ENCODE measurements at regions not wholly inside any gene's neighbourhood (a gene's known extent, or its start where the extent isn't known, plus 50 kb on each side); places are given as distances from the start of the nearest gene placed in this dataset.
A peak's percentile ranks its signal among the peaks of the same experiment; 100 is the strongest.

DNA sequence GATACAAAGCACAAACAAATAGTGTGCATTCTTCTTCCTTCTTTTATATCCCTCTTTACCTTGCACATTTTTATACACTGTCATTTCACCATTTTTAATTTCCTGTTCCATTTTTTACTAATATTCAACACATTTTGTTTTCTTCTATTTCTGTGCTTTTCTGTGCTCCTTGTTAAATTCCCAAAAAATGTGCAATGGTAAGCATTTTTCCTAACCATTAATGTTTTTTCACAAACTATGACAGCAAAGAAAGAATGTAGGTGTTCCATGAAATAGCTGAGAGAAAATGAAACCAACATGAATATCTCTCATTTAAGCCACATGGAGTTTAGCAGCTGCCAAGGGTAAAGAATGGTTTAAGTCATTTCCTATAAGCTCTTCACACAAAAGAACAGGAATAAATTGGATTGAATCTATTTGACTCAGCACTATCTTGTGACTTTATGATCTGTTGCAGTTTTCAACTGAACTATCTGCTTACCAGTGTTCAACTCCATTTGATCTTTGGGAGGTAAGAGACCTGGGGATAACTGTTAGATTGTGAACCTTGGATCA is 145.7 kb upstream of the CDH19 start:
- Histone ChIP-seq H3K27ac (ENCODE audit: low read depth in 1 of 2, low read length in 1 of 2) (no peak overlapping the region), H3K4me3 (no peak overlapping the region), H3K9ac (ENCODE audit: insufficient read depth in 1 of 2, low read length in 2 of 2) (no peak overlapping the region), H3K4me1 (ENCODE audit: control insufficient read depth in 5 of 5, insufficient read depth in 5 of 5, low read length in 5 of 5) (no peaks in the 10 kb centered on the region), H3K27me3 (ENCODE audit: control insufficient read depth in 3 of 3, insufficient read depth in 3 of 3, low read length in 2 of 3) (no peaks in the 10 kb centered on the region), H3K36me3 (ENCODE audit: control insufficient read depth in 4 of 4, insufficient read depth in 4 of 4, low read length in 4 of 4) (no peaks in the 10 kb centered on the region), H3K9me3 (ENCODE audit: control insufficient read depth in 4 of 4, insufficient read depth in 3 of 4, low read length in 3 of 4) (no peaks in the 10 kb centered on the region)
- ATAC-seq (ENCODE audit: insufficient read depth, low FRiP score) (no peak), DNase-seq (no peak)
- TF ChIP-seq, protein P1, sequence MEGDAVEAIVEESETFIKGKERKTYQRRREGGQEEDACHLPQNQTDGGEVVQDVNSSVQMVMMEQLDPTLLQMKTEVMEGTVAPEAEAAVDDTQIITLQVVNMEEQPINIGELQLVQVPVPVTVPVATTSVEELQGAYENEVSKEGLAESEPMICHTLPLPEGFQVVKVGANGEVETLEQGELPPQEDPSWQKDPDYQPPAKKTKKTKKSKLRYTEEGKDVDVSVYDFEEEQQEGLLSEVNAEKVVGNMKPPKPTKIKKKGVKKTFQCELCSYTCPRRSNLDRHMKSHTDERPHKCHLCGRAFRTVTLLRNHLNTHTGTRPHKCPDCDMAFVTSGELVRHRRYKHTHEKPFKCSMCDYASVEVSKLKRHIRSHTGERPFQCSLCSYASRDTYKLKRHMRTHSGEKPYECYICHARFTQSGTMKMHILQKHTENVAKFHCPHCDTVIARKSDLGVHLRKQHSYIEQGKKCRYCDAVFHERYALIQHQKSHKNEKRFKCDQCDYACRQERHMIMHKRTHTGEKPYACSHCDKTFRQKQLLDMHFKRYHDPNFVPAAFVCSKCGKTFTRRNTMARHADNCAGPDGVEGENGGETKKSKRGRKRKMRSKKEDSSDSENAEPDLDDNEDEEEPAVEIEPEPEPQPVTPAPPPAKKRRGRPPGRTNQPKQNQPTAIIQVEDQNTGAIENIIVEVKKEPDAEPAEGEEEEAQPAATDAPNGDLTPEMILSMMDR (IDR thresholded peaks at IDR 0.05; ENCODE audit: control extremely low read depth, extremely low read depth), result no peak

DNA sequence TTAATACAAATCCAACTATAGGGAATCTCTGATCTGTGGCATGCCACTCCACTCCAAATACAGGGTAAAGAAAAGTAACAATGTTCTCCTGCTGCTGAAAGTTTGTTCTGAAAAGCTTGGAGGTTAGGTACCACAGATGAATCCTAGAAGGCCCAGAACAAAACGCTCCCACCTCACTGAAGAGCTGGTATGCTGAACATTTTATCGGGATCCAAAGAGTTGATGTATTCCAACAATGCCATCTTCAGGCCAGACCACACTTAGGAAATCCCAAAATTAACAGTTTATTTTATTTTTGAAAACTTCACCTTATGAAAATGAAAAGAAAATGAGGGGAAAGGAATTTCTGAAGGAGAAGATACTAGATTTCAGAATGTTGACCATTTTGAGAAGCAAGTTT is 145.1 kb upstream of the CDH19 start:
- Histone ChIP-seq H3K36me3 (ENCODE audit: control insufficient read depth in 4 of 4, insufficient read depth in 4 of 4, low read length in 4 of 4) (no peaks in the 10 kb centered on the region), H3K27ac (ENCODE audit: low read depth in 1 of 2, low read length in 1 of 2) (no peak overlapping the region), H3K4me3 (no peak overlapping the region), H3K9me3 (ENCODE audit: control insufficient read depth in 4 of 4, insufficient read depth in 3 of 4, low read length in 3 of 4) (no peaks in the 10 kb centered on the region), H3K9ac (ENCODE audit: insufficient read depth in 1 of 2, low read length in 2 of 2) (no peak overlapping the region), H3K27me3 (ENCODE audit: control insufficient read depth in 3 of 3, insufficient read depth in 3 of 3, low read length in 2 of 3) (no peaks in the 10 kb centered on the region), H3K4me1 (ENCODE audit: control insufficient read depth in 5 of 5, insufficient read depth in 5 of 5, low read length in 5 of 5) (no peaks in the 10 kb centered on the region)
- ATAC-seq (ENCODE audit: insufficient read depth, low FRiP score), result no peak
- TF ChIP-seq, protein P1 (IDR thresholded peaks at IDR 0.05; ENCODE audit: control extremely low read depth, extremely low read depth), result no peak
- WGBS, 2 donors, result 54 to 76% methylated on average over 2 of the region's 2 CpGs
- DNase-seq, result peak in 1 of 3 donors; percentile 12

DNA sequence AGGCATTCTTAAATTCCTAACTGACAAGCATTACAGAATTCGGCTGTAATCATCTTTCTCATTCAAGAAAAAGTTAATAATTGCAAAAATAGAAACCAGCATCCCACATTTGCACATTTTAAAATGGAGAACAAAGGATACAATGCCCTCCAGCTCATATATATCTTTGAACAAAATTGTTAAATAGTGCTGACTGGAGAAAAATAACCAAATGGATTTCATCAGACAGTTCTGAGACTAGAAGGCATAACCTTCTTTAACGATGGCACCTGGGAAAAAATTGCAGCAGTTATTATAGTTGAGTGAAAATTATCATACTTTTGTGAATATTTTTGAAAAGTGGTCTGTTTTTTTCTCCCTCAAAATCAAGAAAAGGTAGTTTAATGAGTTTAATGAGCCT is 138.9 kb upstream of the CDH19 start:
- Histone ChIP-seq H3K4me3 (no peak overlapping the region), H3K36me3 (ENCODE audit: control insufficient read depth in 4 of 4, insufficient read depth in 4 of 4, low read length in 4 of 4) (no peaks in the 10 kb centered on the region), H3K9ac (ENCODE audit: insufficient read depth in 1 of 2, low read length in 2 of 2) (no peak overlapping the region), H3K27ac (ENCODE audit: low read depth in 1 of 2, low read length in 1 of 2) (no peak overlapping the region), H3K9me3 (ENCODE audit: control insufficient read depth in 4 of 4, insufficient read depth in 3 of 4, low read length in 3 of 4) (no peaks in the 10 kb centered on the region), H3K27me3 (ENCODE audit: control insufficient read depth in 3 of 3, insufficient read depth in 3 of 3, low read length in 2 of 3) (no peaks in the 10 kb centered on the region), H3K4me1 (ENCODE audit: control insufficient read depth in 5 of 5, insufficient read depth in 5 of 5, low read length in 5 of 5) (no peaks in the 10 kb centered on the region)
- TF ChIP-seq, protein P1 (IDR thresholded peaks at IDR 0.05; ENCODE audit: control extremely low read depth, extremely low read depth), result no peak
- no peak for ATAC-seq (ENCODE audit: insufficient read depth, low FRiP score)
- DNase-seq, result no peak
- 58 to 74% methylated on average over 2 of the region's 2 CpGs for WGBS, 2 donors

DNA sequence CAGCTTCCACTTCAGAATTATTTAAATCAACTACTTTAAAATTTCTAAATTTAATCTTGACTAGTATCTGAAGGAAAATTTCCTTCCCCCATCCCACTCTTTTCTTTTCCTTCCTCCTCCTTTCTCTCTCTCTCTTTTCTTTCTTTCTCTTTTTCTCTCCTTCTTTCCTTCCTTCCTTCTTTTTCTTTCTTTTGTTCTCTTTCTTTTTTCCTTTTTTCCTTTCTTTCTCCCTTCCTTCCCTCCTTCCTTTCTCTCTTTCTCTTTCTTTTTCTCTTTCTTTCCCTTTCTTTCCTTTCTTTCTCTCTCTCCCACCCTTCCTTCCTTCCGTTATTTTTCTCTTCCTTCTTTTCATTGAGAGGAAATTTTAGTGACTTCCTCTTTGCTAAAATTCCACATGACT is 132.0 kb upstream of the CDH19 start:
- Histone ChIP-seq H3K4me1 (ENCODE audit: control insufficient read depth in 5 of 5, insufficient read depth in 5 of 5, low read length in 5 of 5) (no peaks in the 10 kb centered on the region), H3K36me3 (ENCODE audit: control insufficient read depth in 4 of 4, insufficient read depth in 4 of 4, low read length in 4 of 4) (no peaks in the 10 kb centered on the region), H3K27ac (ENCODE audit: low read depth in 1 of 2, low read length in 1 of 2) (no peak overlapping the region), H3K4me3 (no peak overlapping the region), H3K9ac (ENCODE audit: insufficient read depth in 1 of 2, low read length in 2 of 2) (no peak overlapping the region), H3K27me3 (ENCODE audit: control insufficient read depth in 3 of 3, insufficient read depth in 3 of 3, low read length in 2 of 3) (no peaks in the 10 kb centered on the region), H3K9me3 (ENCODE audit: control insufficient read depth in 4 of 4, insufficient read depth in 3 of 4, low read length in 3 of 4) (no peaks in the 10 kb centered on the region)
- ATAC-seq (ENCODE audit: insufficient read depth, low FRiP score), result no peak
- 77 to 83% methylated on average over 1 of the region's 1 CpG for WGBS, 2 donors
- TF ChIP-seq, protein P1 (IDR thresholded peaks at IDR 0.05; ENCODE audit: control extremely low read depth, extremely low read depth), result no peak
- DNase-seq, result no peak
